ENCODE measurements at regions not wholly inside any gene's neighbourhood (a gene's known extent, or its start where the extent isn't known, plus 50 kb on each side); places are given as distances from the start of the nearest gene placed in this dataset.

- ATAC-seq (replicated peaks in 1 of 4) = no peak
- no peak for DNase-seq
- H3K27me3 ChIP-seq (replicated peaks in 1 of 2; ENCODE audit: control insufficient read depth in 2 of 2, extremely low read depth in 1 of 2, insufficient read depth in 2 of 2, low read length in 1 of 2) = no peaks in the 10 kb centered on the region
- H3K27me3 Mint-ChIP-seq = no peaks in the 10 kb centered on the region
- CTCF ChIA-PET = no interaction called here
- no peaks in the 10 kb centered on the region for H3K4me1 ChIP-seq (ENCODE audit: control insufficient read depth in 1 of 2, extremely low read depth in 1 of 2, insufficient read depth in 2 of 2, low read length in 2 of 2)
- peaks cover 19 to 45% (median 22%) of the 10 kb centered on the region in 3 donors for H3K9me3 Mint-ChIP-seq
- H3K27ac Mint-ChIP-seq = no peak overlapping the region
- H3K4me1 Mint-ChIP-seq = no peaks in the 10 kb centered on the region
- no peaks in the 10 kb centered on the region for H3K36me3 Mint-ChIP-seq
- POLR2A ChIA-PET = no interaction called here
- H3K4me3 Mint-ChIP-seq = no peak overlapping the region
- no peak overlapping the region for H3K4me3 ChIP-seq (ENCODE audit: control insufficient read depth in 1 of 2, extremely low read depth in 1 of 2, low read length in 1 of 2)
- H3K27ac ChIP-seq (ENCODE audit: low read length) = no peak overlapping the region
- no peaks in the 10 kb centered on the region for H3K9me3 ChIP-seq
- H3K36me3 ChIP-seq (ENCODE audit: control insufficient read depth in 2 of 2, extremely low read depth in 1 of 2, insufficient read depth in 1 of 2, low read length in 1 of 2) = no peaks in the 10 kb centered on the region
- WGBS (ENCODE audit: insufficient coverage) = no CpG with 5 or more reads among the region's 1 CpG
Observed at GRCh38 chr5:105132581-105132980, 1570.0 kb upstream of the NUDT12 start.

- H3K9me3 ChIP-seq = no peaks in the 10 kb centered on the region
- no peaks in the 10 kb centered on the region for H3K4me1 ChIP-seq (ENCODE audit: control insufficient read depth in 1 of 2, extremely low read depth in 1 of 2, insufficient read depth in 2 of 2, low read length in 2 of 2)
- no CpG with 5 or more reads among the region's 3 CpGs for WGBS (ENCODE audit: insufficient coverage)
- no peaks in the 10 kb centered on the region for H3K4me1 Mint-ChIP-seq
- H3K27ac ChIP-seq (ENCODE audit: low read length) = no peak overlapping the region
- ChIA-PET CTCF (no interaction called here), POLR2A (no interaction called here)
- H3K36me3 Mint-ChIP-seq = no peaks in the 10 kb centered on the region
- DNase-seq = no peak
- no peak overlapping the region for H3K4me3 Mint-ChIP-seq
- no peak overlapping the region for H3K4me3 ChIP-seq (ENCODE audit: control insufficient read depth in 1 of 2, extremely low read depth in 1 of 2, low read length in 1 of 2)
- H3K36me3 ChIP-seq (ENCODE audit: control insufficient read depth in 2 of 2, extremely low read depth in 1 of 2, insufficient read depth in 1 of 2, low read length in 1 of 2) = no peaks in the 10 kb centered on the region
- H3K9me3 Mint-ChIP-seq = peaks cover 17 to 51% (median 19%) of the 10 kb centered on the region in 3 donors
- H3K27me3 Mint-ChIP-seq = no peaks in the 10 kb centered on the region
- ATAC-seq (replicated peaks in 1 of 4) = no peak
- no peaks in the 10 kb centered on the region for H3K27me3 ChIP-seq (replicated peaks in 1 of 2; ENCODE audit: control insufficient read depth in 2 of 2, extremely low read depth in 1 of 2, insufficient read depth in 2 of 2, low read length in 1 of 2)
- no peak overlapping the region for H3K27ac Mint-ChIP-seq
Observed at GRCh38 chr5:105131045-105131444, 1568.5 kb upstream of the NUDT12 start.

GRCh38 chr5:105101577-105101976 is 1539.0 kb upstream of the NUDT12 start:
- Mint-ChIP-seq H3K4me3 (no peak overlapping the region), H3K27ac (no peak overlapping the region), H3K36me3 (no peaks in the 10 kb centered on the region), H3K4me1 (no peaks in the 10 kb centered on the region), H3K27me3 (no peaks in the 10 kb centered on the region), H3K9me3 (peaks cover 5 to 14% (median 11%) of the 10 kb centered on the region in 3 donors)
- no peak overlapping the region for H3K27ac ChIP-seq (ENCODE audit: low read length)
- no peak for DNase-seq
- H3K27me3 ChIP-seq (replicated peaks in 1 of 2; ENCODE audit: control insufficient read depth in 2 of 2, extremely low read depth in 1 of 2, insufficient read depth in 2 of 2, low read length in 1 of 2) = no peaks in the 10 kb centered on the region
- ChIA-PET CTCF (no interaction called here), POLR2A (no interaction called here)
- H3K36me3 ChIP-seq (ENCODE audit: control insufficient read depth in 2 of 2, extremely low read depth in 1 of 2, insufficient read depth in 1 of 2, low read length in 1 of 2) = no peaks in the 10 kb centered on the region
- WGBS (ENCODE audit: insufficient coverage) = 33% methylated on average over 1 of the region's 2 CpGs
- no peaks in the 10 kb centered on the region for H3K9me3 ChIP-seq
- ATAC-seq (replicated peaks in 1 of 4) = no peak
- H3K4me1 ChIP-seq (ENCODE audit: control insufficient read depth in 1 of 2, extremely low read depth in 1 of 2, insufficient read depth in 2 of 2, low read length in 2 of 2) = no peaks in the 10 kb centered on the region
- H3K4me3 ChIP-seq (ENCODE audit: control insufficient read depth in 1 of 2, extremely low read depth in 1 of 2, low read length in 1 of 2) = no peak overlapping the region

- DNase-seq = no peak
- Mint-ChIP-seq H3K9me3 (peaks cover 20 to 34% (median 26%) of the 10 kb centered on the region in 3 donors), H3K27me3 (no peaks in the 10 kb centered on the region), H3K27ac (no peak overlapping the region), H3K4me3 (no peak overlapping the region), H3K36me3 (no peaks in the 10 kb centered on the region), H3K4me1 (no peaks in the 10 kb centered on the region)
- Histone ChIP-seq H3K36me3 (ENCODE audit: control insufficient read depth in 2 of 2, extremely low read depth in 1 of 2, insufficient read depth in 1 of 2, low read length in 1 of 2) (no peaks in the 10 kb centered on the region), H3K27me3 (replicated peaks in 1 of 2; ENCODE audit: control insufficient read depth in 2 of 2, extremely low read depth in 1 of 2, insufficient read depth in 2 of 2, low read length in 1 of 2) (no peaks in the 10 kb centered on the region), H3K4me1 (ENCODE audit: control insufficient read depth in 1 of 2, extremely low read depth in 1 of 2, insufficient read depth in 2 of 2, low read length in 2 of 2) (no peaks in the 10 kb centered on the region), H3K27ac (ENCODE audit: low read length) (no peak overlapping the region), H3K4me3 (ENCODE audit: control insufficient read depth in 1 of 2, extremely low read depth in 1 of 2, low read length in 1 of 2) (no peak overlapping the region), H3K9me3 (peaks cover 2% of the 10 kb centered on the region)
- ChIA-PET CTCF (no interaction called here), POLR2A (no interaction called here)
- no peak for ATAC-seq (replicated peaks in 1 of 4)
- no CpG with 5 or more reads among the region's 2 CpGs for WGBS (ENCODE audit: insufficient coverage)
Observed at GRCh38 chr5:105088961-105089360, 1526.4 kb upstream of the NUDT12 start.

GRCh38 chr5:105088102-105088501 is 1525.5 kb upstream of the NUDT12 start:
- Mint-ChIP-seq H3K36me3 (no peaks in the 10 kb centered on the region), H3K4me1 (no peaks in the 10 kb centered on the region), H3K4me3 (no peak overlapping the region), H3K9me3 (peaks cover 16 to 28% (median 22%) of the 10 kb centered on the region in 3 donors), H3K27me3 (no peaks in the 10 kb centered on the region), H3K27ac (no peak overlapping the region)
- WGBS (ENCODE audit: insufficient coverage) = no CpG with 5 or more reads among the region's 3 CpGs
- H3K36me3 ChIP-seq (ENCODE audit: control insufficient read depth in 2 of 2, extremely low read depth in 1 of 2, insufficient read depth in 1 of 2, low read length in 1 of 2) = no peaks in the 10 kb centered on the region
- H3K9me3 ChIP-seq = peaks cover 2% of the 10 kb centered on the region
- ATAC-seq (replicated peaks in 1 of 4) = no peak
- no peak overlapping the region for H3K27ac ChIP-seq (ENCODE audit: low read length)
- no peaks in the 10 kb centered on the region for H3K4me1 ChIP-seq (ENCODE audit: control insufficient read depth in 1 of 2, extremely low read depth in 1 of 2, insufficient read depth in 2 of 2, low read length in 2 of 2)
- ChIA-PET POLR2A (no interaction called here), CTCF (no interaction called here)
- H3K4me3 ChIP-seq (ENCODE audit: control insufficient read depth in 1 of 2, extremely low read depth in 1 of 2, low read length in 1 of 2) = no peak overlapping the region
- no peak for DNase-seq
- H3K27me3 ChIP-seq (replicated peaks in 1 of 2; ENCODE audit: control insufficient read depth in 2 of 2, extremely low read depth in 1 of 2, insufficient read depth in 2 of 2, low read length in 1 of 2) = no peaks in the 10 kb centered on the region

GRCh38 chr5:105057893-105058292 is 1495.3 kb upstream of the NUDT12 start:
- Histone ChIP-seq H3K4me1 (ENCODE audit: control insufficient read depth in 1 of 2, extremely low read depth in 1 of 2, insufficient read depth in 2 of 2, low read length in 2 of 2) (no peaks in the 10 kb centered on the region), H3K9me3 (no peaks in the 10 kb centered on the region), H3K27ac (ENCODE audit: low read length) (no peak overlapping the region), H3K27me3 (replicated peaks in 1 of 2; ENCODE audit: control insufficient read depth in 2 of 2, extremely low read depth in 1 of 2, insufficient read depth in 2 of 2, low read length in 1 of 2) (no peaks in the 10 kb centered on the region), H3K4me3 (ENCODE audit: control insufficient read depth in 1 of 2, extremely low read depth in 1 of 2, low read length in 1 of 2) (no peak overlapping the region), H3K36me3 (ENCODE audit: control insufficient read depth in 2 of 2, extremely low read depth in 1 of 2, insufficient read depth in 1 of 2, low read length in 1 of 2) (no peaks in the 10 kb centered on the region)
- Mint-ChIP-seq H3K9me3 (peaks cover 5 to 23% (median 21%) of the 10 kb centered on the region in 3 donors), H3K36me3 (no peaks in the 10 kb centered on the region), H3K27me3 (no peaks in the 10 kb centered on the region), H3K27ac (no peak overlapping the region), H3K4me3 (no peak overlapping the region), H3K4me1 (no peaks in the 10 kb centered on the region)
- WGBS (ENCODE audit: insufficient coverage) = no CpG with 5 or more reads among the region's 1 CpG
- DNase-seq (no peak), ATAC-seq (replicated peaks in 1 of 4) (no peak)
- CTCF ChIA-PET = no interaction called here
- POLR2A ChIA-PET = no interaction called here

GRCh38 chr5:105057001-105057436 is 1494.4 kb upstream of the NUDT12 start:
- WGBS (ENCODE audit: insufficient coverage) = 71% methylated on average over 3 of the region's 3 CpGs
- POLR2A ChIA-PET = no interaction called here

More at GRCh38 chr5:105057001-105057436, 1494.4 kb upstream of the NUDT12 start:
- no peak for DNase-seq
- CTCF ChIA-PET = no interaction called here
- no peak overlapping the region for H3K4me3 Mint-ChIP-seq
- H3K36me3 Mint-ChIP-seq = no peaks in the 10 kb centered on the region
- peaks cover 7 to 29% (median 21%) of the 10 kb centered on the region in 3 donors for H3K9me3 Mint-ChIP-seq
- no peaks in the 10 kb centered on the region for H3K4me1 Mint-ChIP-seq
- no peaks in the 10 kb centered on the region for H3K9me3 ChIP-seq
- no peak for ATAC-seq (replicated peaks in 1 of 4)
- H3K27me3 Mint-ChIP-seq = no peaks in the 10 kb centered on the region
- H3K4me3 ChIP-seq (ENCODE audit: control insufficient read depth in 1 of 2, extremely low read depth in 1 of 2, low read length in 1 of 2) = no peak overlapping the region
- H3K27me3 ChIP-seq (replicated peaks in 1 of 2; ENCODE audit: control insufficient read depth in 2 of 2, extremely low read depth in 1 of 2, insufficient read depth in 2 of 2, low read length in 1 of 2) = no peaks in the 10 kb centered on the region
- no peak overlapping the region for H3K27ac Mint-ChIP-seq
- H3K36me3 ChIP-seq (ENCODE audit: control insufficient read depth in 2 of 2, extremely low read depth in 1 of 2, insufficient read depth in 1 of 2, low read length in 1 of 2) = no peaks in the 10 kb centered on the region
- H3K4me1 ChIP-seq (ENCODE audit: control insufficient read depth in 1 of 2, extremely low read depth in 1 of 2, insufficient read depth in 2 of 2, low read length in 2 of 2) = no peaks in the 10 kb centered on the region
- H3K27ac ChIP-seq (ENCODE audit: low read length) = no peak overlapping the region

All from T-cell (primary cell).